Neuronal stem cell (in vitro differentiated cells): ENCODE measurements at regions not wholly inside any gene's neighbourhood (a gene's known extent, or its start where the extent isn't known, plus 50 kb on each side); places are given as distances from the start of the nearest gene placed in this dataset.

Experiments
- DNase-seq: peaks from one replicate; pipeline ENCODE4 v3.0.0-alpha.2; 2013; ENCODE audit warnings: low spot score
- H2AFZ ChIP-seq: one replicate; pipeline ENCODE4 v1.6.1; 2013; ENCODE audit warnings: mild to moderate bottlenecking, low read length, inconsistent platforms
- H2AK5ac ChIP-seq: 2 replicates; pipeline ENCODE4 v1.6.1; 2013; ENCODE audit warnings: low read depth, mild to moderate bottlenecking, inconsistent platforms, low read length, moderate library complexity, mixed read lengths
- H2BK120ac ChIP-seq: 2 replicates; pipeline ENCODE4 v1.6.1; 2013; ENCODE audit warnings: low read depth, mild to moderate bottlenecking, inconsistent platforms, low read length, moderate library complexity, mixed read lengths
- H2BK12ac ChIP-seq: one replicate; pipeline ENCODE4 v1.6.1; 2013; ENCODE audit warnings: low read length, inconsistent platforms
- H2BK15ac ChIP-seq: 2 replicates; pipeline ENCODE4 v1.6.1; 2013; ENCODE audit warnings: mild to moderate bottlenecking, low read length, inconsistent platforms, mixed read lengths
- H2BK5ac ChIP-seq: one replicate; pipeline ENCODE4 v1.6.1; 2013; ENCODE audit warnings: inconsistent platforms, mild to moderate bottlenecking, low read length, moderate library complexity
- H3K14ac ChIP-seq: one replicate; pipeline ENCODE4 v1.6.1; 2013; ENCODE audit warnings: low read length, inconsistent platforms
- H3K18ac ChIP-seq: 2 replicates; pipeline ENCODE4 v1.6.1; 2013; ENCODE audit warnings: low read length, inconsistent platforms
- H3K23ac ChIP-seq: 2 replicates; pipeline ENCODE4 v1.6.1; 2013; ENCODE audit warnings: low read depth, mild to moderate bottlenecking, mixed read lengths, low read length, inconsistent platforms; ENCODE audit not compliant: poor library complexity
- H3K27ac ChIP-seq: replicated peaks from 3 replicates; pipeline ENCODE4 v1.5.1; 2013; ENCODE audit warnings: low read length, inconsistent platforms
- H3K27me3 ChIP-seq, 3 experiments: 2 replicates each; pipeline ENCODE4 v1.6.1; 2013; ENCODE audit warnings: low read length in 3 of 3, mild to moderate bottlenecking in 2 of 3, inconsistent platforms in 1 of 3, low read depth in 1 of 3, mixed read lengths in 1 of 3, moderate library complexity in 1 of 3; ENCODE audit not compliant: control insufficient read depth in 3 of 3, insufficient read depth in 3 of 3
- H3K36me3 ChIP-seq, 2 donors: replicated peaks in 1 of 2; 2 replicates each; pipeline ENCODE4 v1.6.1; 2013; ENCODE audit warnings: low read length in 2 of 2; ENCODE audit not compliant: control insufficient read depth in 2 of 2, insufficient read depth in 2 of 2
- H3K4ac ChIP-seq: 2 replicates; pipeline ENCODE4 v1.6.1; 2013; ENCODE audit warnings: inconsistent platforms, mild to moderate bottlenecking, low read length, moderate library complexity
- H3K4me1 ChIP-seq, 2 donors: 1 replicate in 1 of 2; 2 replicates in 1 of 2; pipeline ENCODE4 v1.6.1; 2013; ENCODE audit warnings: low read length in 2 of 2, low read depth in 1 of 2; ENCODE audit not compliant: control insufficient read depth in 2 of 2, insufficient read depth in 1 of 2
- H3K4me2 ChIP-seq: one replicate; pipeline ENCODE4 v1.6.1; 2013; ENCODE audit warnings: mild to moderate bottlenecking, low read length, inconsistent platforms; ENCODE audit not compliant: insufficient read depth, poor library complexity, severe bottlenecking
- H3K4me3 ChIP-seq, 2 donors: 2 replicates each; pipeline ENCODE4 v1.5.1; 2013; ENCODE audit warnings: low read length in 2 of 2, mild to moderate bottlenecking in 2 of 2, inconsistent platforms in 1 of 2, moderate library complexity in 1 of 2
- H3K79me1 ChIP-seq: one replicate; pipeline ENCODE4 v1.6.1; 2013; ENCODE audit warnings: low read depth, mild to moderate bottlenecking, inconsistent platforms, low read length, moderate library complexity
- H3K9ac ChIP-seq: one replicate; pipeline ENCODE4 v1.6.1; 2013; ENCODE audit warnings: mild to moderate bottlenecking, low read depth, low read length, inconsistent platforms; ENCODE audit not compliant: poor library complexity
- H3K9me3 ChIP-seq, 2 donors: replicated peaks in 1 of 2; 2 replicates each; pipeline versions ENCODE3 to v1.6.1; 2013; ENCODE audit warnings: low read length in 2 of 2, mild to moderate bottlenecking in 2 of 2, inconsistent platforms in 1 of 2, low read depth in 1 of 2, mixed read lengths in 1 of 2, moderate library complexity in 1 of 2; ENCODE audit not compliant: control insufficient read depth in 2 of 2, insufficient read depth in 1 of 2
- H4K8ac ChIP-seq: one replicate; pipeline ENCODE4 v1.6.1; 2013; ENCODE audit warnings: low read depth, mild to moderate bottlenecking, inconsistent platforms, low read length, moderate library complexity
- H4K91ac ChIP-seq: one replicate; pipeline ENCODE4 v1.6.1; 2013; ENCODE audit warnings: low read length, low read depth, mild to moderate bottlenecking, inconsistent platforms; ENCODE audit not compliant: poor library complexity
- WGBS, 2 donors: extraction: QIAGEN DNeasy Blood & Tissue Kit; methylation state at CpG; one replicate each; pipeline ENCODE4 v1.1.7; 2013; ENCODE audit warnings: missing lambda C conversion rate in 2 of 2, mixed read lengths in 1 of 2; ENCODE audit not compliant: insufficient read length in 2 of 2, insufficient replicate concordance in 1 of 2; ENCODE audit errors: extremely low coverage in 2 of 2; 5-methylcytosine and 5-hydroxymethylcytosine counted together

DNA sequence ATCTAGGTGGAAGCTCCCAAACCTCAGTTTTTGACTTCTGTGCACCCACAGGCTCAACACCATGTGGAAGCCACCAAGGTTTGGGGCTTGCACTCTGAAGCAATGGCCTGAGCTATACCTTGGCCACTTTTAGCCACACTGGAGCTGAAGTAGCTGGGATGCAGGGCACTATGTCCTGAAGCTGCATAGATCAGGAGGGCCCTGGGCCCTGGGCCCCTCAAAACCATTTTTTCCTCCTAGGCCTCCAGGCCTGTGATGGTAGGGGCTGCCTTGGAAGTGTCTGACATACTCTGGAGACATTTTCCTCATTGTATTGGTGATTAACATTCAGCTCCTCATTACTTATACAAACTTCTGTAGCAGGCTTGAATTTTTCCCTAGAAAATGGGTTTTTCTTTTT is 273.7 kb downstream of the FGF9 start:
- Histone ChIP-seq H3K18ac (no peak overlapping the region), H3K27ac (no peak overlapping the region), H4K8ac (no peak overlapping the region)

DNA sequence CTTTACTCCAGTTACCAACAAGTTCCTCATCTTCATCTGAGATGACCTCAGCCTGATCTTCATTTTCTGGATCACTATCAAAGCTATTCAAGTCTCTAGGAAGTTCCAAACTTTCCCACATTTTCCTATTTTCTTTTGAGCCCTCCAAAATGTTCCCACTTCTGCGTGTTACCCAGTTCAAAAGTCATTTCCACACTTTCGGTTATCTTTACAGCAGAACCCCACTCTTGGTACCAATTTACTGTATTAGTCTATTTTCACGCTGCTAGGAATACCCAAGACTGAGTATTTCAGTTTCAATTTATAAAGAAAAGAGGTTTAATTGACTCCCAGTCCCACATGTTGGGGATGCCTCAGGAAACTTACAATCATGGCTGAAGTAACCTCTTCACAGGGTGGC is 274.3 kb downstream of the FGF9 start:
- Histone ChIP-seq H3K14ac (no peak overlapping the region), H3K4me1 (peaks cover 0 to 2% of the 10 kb centered on the region in 2 donors), H3K9me3 (peaks cover 6 to 11% of the 10 kb centered on the region in 2 donors), H3K4ac (no peak overlapping the region), H4K91ac (no peak overlapping the region), H2BK5ac (no peak overlapping the region), H2AFZ (no peak overlapping the region), H3K27me3 (no peaks in the 10 kb centered on the region), H3K18ac (no peak overlapping the region), H2BK120ac (no peak overlapping the region), H3K27ac (no peak overlapping the region), H2BK12ac (no peak overlapping the region), H3K4me3 (no peak overlapping the region), H2AK5ac (no peak overlapping the region), H3K36me3 (no peaks in the 10 kb centered on the region), H4K8ac (no peak overlapping the region), H3K9ac (no peak overlapping the region), H3K23ac (no peak overlapping the region), H2BK15ac (no peak overlapping the region), H3K4me2 (no peak overlapping the region), H3K79me1 (no peaks in the 10 kb centered on the region)
- DNase-seq: no peak
- WGBS, 2 donors: no CpG with 5 or more reads among the region's 3 CpGs

More for the DNA sequence above, 273.7 kb downstream of the FGF9 start:
- no peak overlapping the region for H3K4me3 ChIP-seq
- H2BK15ac ChIP-seq: no peak overlapping the region
- H2BK12ac ChIP-seq: no peak overlapping the region
- H2AK5ac ChIP-seq: no peak overlapping the region
- H2AFZ ChIP-seq: no peak overlapping the region
- no peak overlapping the region for H3K4me2 ChIP-seq
- H3K79me1 ChIP-seq: no peaks in the 10 kb centered on the region
- no peaks in the 10 kb centered on the region for H3K27me3 ChIP-seq
- no peak overlapping the region for H4K91ac ChIP-seq
- H3K9ac ChIP-seq: no peak overlapping the region
- no peak for DNase-seq
- no peak overlapping the region for H3K14ac ChIP-seq
- H3K9me3 ChIP-seq: peaks cover 6 to 11% of the 10 kb centered on the region in 2 donors
- no peaks in the 10 kb centered on the region for H3K36me3 ChIP-seq
- H3K4ac ChIP-seq: no peak overlapping the region
- H3K23ac ChIP-seq: no peak overlapping the region
- H2BK120ac ChIP-seq: no peak overlapping the region
- no peak overlapping the region for H2BK5ac ChIP-seq
- peaks cover 0 to 2% of the 10 kb centered on the region in 2 donors for H3K4me1 ChIP-seq

DNA sequence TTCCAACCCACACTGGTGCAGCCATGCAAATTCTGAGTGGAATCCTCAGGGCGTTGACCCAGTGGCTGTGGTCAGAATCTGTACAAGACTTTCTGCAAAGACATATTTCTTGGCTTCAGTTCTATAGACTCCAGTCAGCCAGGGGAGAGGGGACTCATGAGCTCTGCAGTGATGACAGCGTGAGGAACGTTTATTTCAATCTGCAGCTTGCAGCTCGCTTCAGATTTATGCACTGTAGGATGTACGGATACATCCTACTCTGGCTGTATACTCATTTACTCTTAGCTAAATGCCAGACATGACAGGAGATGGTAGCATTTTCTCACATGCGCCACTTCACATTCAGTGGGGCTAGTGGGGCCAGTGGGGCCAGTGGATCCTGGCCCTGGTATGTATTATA is 276.1 kb downstream of the FGF9 start:
- Histone ChIP-seq H3K27me3 (no peaks in the 10 kb centered on the region), H3K23ac (no peak overlapping the region), H2BK12ac (no peak overlapping the region), H3K27ac (no peak overlapping the region), H3K9ac (no peak overlapping the region), H2BK5ac (no peak overlapping the region), H3K14ac (no peak overlapping the region), H3K18ac (no peak overlapping the region), H3K4ac (no peak overlapping the region), H2AFZ (no peak overlapping the region), H2AK5ac (no peak overlapping the region), H3K4me3 (no peak overlapping the region), H3K36me3 (no peaks in the 10 kb centered on the region), H2BK15ac (no peak overlapping the region), H3K79me1 (no peaks in the 10 kb centered on the region), H4K8ac (no peak overlapping the region), H3K9me3 (peaks cover 6 to 11% of the 10 kb centered on the region in 2 donors), H3K4me1 (peaks cover 0 to 2% of the 10 kb centered on the region in 2 donors), H2BK120ac (no peak overlapping the region), H3K4me2 (no peak overlapping the region), H4K91ac (no peak overlapping the region)
- no peak for DNase-seq
- WGBS, 2 donors: no CpG with 5 or more reads among the region's 6 CpGs

DNA sequence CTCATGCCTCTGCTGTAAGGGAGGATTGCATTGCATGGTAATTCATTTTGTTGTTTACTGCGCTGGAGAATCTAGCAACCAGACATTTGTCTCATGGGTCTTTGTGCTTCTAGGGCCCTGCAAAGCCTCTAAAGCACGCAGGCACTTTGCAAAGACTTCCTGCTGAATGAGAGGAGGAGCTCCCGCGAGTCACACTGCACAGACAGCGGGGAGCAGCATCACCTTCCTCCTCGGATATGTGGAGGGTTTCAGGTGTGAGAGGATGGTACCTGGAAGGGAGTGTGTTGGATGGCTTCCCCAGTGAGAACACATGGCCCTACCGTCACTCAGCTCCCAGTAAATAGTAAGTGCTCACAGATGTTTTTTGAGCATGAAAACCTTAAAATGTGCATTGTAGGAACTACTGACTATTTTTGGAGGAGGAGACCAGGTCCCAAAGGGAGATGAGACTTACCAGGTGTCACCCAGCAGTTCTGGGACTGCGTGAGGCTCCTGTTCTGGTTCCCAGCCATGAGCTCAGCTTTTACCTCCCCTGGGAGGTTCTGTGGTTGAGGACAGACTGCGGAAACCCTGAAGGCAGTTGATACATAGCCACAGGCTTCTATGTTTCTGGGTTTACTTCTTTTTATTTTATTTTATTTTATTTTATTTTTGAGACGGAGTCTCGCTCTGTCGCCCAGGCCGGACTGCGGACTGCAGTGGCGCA is 278.0 kb downstream of the FGF9 start:
- WGBS, 2 donors: no CpG with 5 or more reads among the region's 15 CpGs
- no peak overlapping the region for H2BK120ac ChIP-seq
- no peak overlapping the region for H2BK15ac ChIP-seq
- H2AFZ ChIP-seq: no peak overlapping the region
- H3K4me3 ChIP-seq: no peak overlapping the region
- DNase-seq: no peak
- H3K79me1 ChIP-seq: no peaks in the 10 kb centered on the region
- H2BK5ac ChIP-seq: no peak overlapping the region
- no peaks in the 10 kb centered on the region for H3K36me3 ChIP-seq
- H2AK5ac ChIP-seq: no peak overlapping the region
- no peak overlapping the region for H3K27ac ChIP-seq
- H4K91ac ChIP-seq: no peak overlapping the region
- no peak overlapping the region for H3K4ac ChIP-seq
- no peak overlapping the region for H3K4me2 ChIP-seq
- peaks cover 6 to 11% of the 10 kb centered on the region in 2 donors for H3K9me3 ChIP-seq
- H3K14ac ChIP-seq: no peak overlapping the region
- no peaks in the 10 kb centered on the region for H3K27me3 ChIP-seq
- peak overlapping the region; percentile 20 for H3K18ac ChIP-seq
- H4K8ac ChIP-seq: no peak overlapping the region
- H2BK12ac ChIP-seq: no peak overlapping the region
- no peak overlapping the region for H3K9ac ChIP-seq
- no peak overlapping the region for H3K23ac ChIP-seq
- H3K4me1 ChIP-seq: peaks cover 0 to 2% of the 10 kb centered on the region in 2 donors
